ENCODE measurements at regions not wholly inside any gene's neighbourhood (a gene's known extent, or its start where the extent isn't known, plus 50 kb on each side); places are given as distances from the start of the nearest gene placed in this dataset.

DNA sequence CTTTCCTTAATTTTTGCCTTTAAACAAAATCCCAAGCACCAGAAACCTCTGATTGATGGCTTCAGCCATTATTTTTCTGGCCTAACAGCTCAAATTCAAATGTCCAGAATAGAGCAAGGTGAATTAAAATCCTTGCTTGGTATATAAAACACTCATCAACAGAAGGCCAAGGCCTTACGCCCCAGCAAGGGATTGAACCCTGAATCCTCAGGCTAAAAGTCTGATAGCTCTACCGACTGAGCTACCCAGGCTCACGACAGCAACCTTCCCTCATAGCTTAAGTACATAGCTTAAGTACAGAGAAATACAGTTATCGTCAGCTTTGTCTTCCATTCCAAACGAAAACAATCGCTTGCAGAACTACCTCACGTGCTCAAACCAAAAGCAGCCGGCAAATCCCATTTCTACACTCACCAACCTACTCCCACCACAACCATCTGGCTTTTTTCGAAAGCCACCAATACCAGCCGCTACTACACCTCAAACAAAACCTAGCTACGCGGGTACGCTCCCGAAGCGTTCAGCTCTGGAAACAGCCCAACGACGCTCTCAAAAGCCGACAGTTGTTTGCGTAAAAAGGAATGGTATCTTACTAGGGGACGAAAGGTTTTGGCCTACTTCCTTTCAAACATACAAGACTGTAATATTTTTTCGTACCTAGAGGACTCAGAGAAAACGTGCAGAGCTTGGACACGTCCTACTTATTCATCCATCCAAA is 167.5 kb downstream of the GPX5 start:
- Histone ChIP-seq H3K9ac (ENCODE audit: low read depth, low read length) (no peak overlapping the region), H3K4me1 (ENCODE audit: control insufficient read depth, insufficient read depth, low read length) (peaks cover 5% of the 10 kb centered on the region), H3K4me2 (ENCODE audit: low read length) (no peak overlapping the region), H3K27me3 (ENCODE audit: control insufficient read depth, insufficient read depth, low read length) (peaks cover 44% of the 10 kb centered on the region), H3K36me3 (ENCODE audit: insufficient read depth, low read length) (no peaks in the 10 kb centered on the region), H3K4me3 (ENCODE audit: low read length) (no peak overlapping the region), H3K9me3 (replicated peaks; ENCODE audit: low read length) (no peaks in the 10 kb centered on the region)

DNA sequence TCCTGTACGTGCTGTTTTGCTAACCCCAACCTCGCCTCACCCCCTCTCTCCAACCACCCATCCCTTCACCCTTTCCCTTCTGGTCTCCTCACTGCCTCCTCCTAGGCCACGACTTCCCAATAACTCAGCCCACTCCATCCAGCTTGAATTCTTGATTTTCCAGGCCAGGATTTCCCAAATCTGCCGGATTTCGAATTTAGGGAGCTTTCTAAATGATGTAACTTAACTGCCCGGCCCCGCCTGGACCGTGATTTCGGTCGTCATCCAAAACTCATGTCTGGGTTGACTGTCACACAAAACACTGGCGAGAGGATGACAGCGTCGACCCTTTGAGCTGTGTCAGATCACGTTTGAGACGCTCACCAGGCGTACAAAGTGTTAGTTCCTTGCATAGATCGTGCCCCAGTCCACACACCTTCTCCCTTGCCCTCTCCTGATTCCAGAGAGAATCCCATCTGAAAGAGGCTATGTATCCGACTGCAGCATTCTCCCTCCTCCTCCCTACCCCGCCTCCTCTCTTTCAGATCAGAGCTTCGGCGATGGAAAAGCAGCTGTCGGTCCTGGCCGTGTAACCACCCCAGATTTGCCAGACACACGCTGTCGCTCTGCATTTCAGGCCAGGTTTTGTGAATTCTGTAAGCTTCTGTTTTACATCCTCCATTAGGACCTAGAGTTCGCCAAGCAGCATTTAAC is 168.2 kb downstream of the GPX5 start:
- no peaks in the 10 kb centered on the region for H3K36me3 ChIP-seq (ENCODE audit: insufficient read depth, low read length)
- H3K4me2 ChIP-seq (ENCODE audit: low read length), result peak overlapping the region; percentile 15
- H3K9ac ChIP-seq (ENCODE audit: low read depth, low read length), result no peak overlapping the region
- no peak overlapping the region for H3K4me3 ChIP-seq (ENCODE audit: low read length)
- H3K4me1 ChIP-seq (ENCODE audit: control insufficient read depth, insufficient read depth, low read length), result peaks cover 5% of the 10 kb centered on the region
- H3K9me3 ChIP-seq (replicated peaks; ENCODE audit: low read length), result no peaks in the 10 kb centered on the region
- peaks cover 44% of the 10 kb centered on the region for H3K27me3 ChIP-seq (ENCODE audit: control insufficient read depth, insufficient read depth, low read length)

DNA sequence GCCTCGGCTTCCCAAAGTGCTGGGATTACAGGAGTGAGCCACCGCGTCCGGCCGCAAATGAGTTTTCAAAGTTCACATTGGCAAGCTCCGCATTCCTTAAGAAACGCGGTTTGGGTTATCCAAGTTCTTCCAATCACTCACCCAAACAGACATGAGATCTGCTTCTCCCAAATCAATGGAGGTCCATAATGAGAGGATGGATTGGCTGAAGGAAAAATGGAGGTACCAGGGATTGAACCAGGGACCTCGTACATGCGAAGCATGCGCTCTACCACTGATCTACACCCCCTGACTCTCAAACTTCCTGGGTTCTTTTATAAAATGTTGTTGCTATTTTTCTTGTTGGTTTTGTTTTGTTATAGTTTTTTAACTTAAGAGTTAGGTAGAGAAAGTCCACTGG is 170.0 kb downstream of the GPX5 start:
- H3K4me1 ChIP-seq (ENCODE audit: control insufficient read depth, insufficient read depth, low read length), result peaks cover 5% of the 10 kb centered on the region
- H3K9me3 ChIP-seq (replicated peaks; ENCODE audit: low read length), result no peaks in the 10 kb centered on the region
- H3K27me3 ChIP-seq (ENCODE audit: control insufficient read depth, insufficient read depth, low read length), result peaks cover 44% of the 10 kb centered on the region
- H3K4me2 ChIP-seq (ENCODE audit: low read length), result peak overlapping the region; percentile 72
- H3K9ac ChIP-seq (ENCODE audit: low read depth, low read length), result no peak overlapping the region
- no peaks in the 10 kb centered on the region for H3K36me3 ChIP-seq (ENCODE audit: insufficient read depth, low read length)
- peak overlapping the region; percentile 61 for H3K4me3 ChIP-seq (ENCODE audit: low read length)

DNA sequence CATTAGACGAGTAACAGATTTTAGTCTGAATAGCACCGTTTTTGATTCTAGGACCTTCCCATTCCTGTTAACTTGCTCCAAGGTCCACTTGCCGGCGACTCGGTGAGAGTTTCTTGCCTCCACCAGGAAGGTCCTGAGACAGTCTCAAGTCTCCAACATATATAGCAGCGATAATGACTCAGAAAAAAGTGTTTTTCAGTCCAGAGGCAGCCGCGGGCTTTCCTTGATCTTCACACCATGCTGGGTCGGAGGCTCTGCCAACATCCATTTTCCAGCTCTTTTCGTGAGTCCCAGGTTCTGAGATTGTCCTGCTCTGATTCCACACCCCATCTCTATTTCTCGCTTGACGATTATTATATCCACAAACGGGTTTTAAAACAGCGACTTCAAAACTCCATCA is 170.5 kb downstream of the GPX5 start:
- Histone ChIP-seq H3K4me1 (ENCODE audit: control insufficient read depth, insufficient read depth, low read length) (peaks cover 5% of the 10 kb centered on the region), H3K4me2 (ENCODE audit: low read length) (peak overlapping the region; percentile 72), H3K9ac (ENCODE audit: low read depth, low read length) (no peak overlapping the region), H3K36me3 (ENCODE audit: insufficient read depth, low read length) (no peaks in the 10 kb centered on the region), H3K4me3 (ENCODE audit: low read length) (peak overlapping the region; percentile 61), H3K27me3 (ENCODE audit: control insufficient read depth, insufficient read depth, low read length) (peaks cover 44% of the 10 kb centered on the region), H3K9me3 (replicated peaks; ENCODE audit: low read length) (no peaks in the 10 kb centered on the region)

DNA sequence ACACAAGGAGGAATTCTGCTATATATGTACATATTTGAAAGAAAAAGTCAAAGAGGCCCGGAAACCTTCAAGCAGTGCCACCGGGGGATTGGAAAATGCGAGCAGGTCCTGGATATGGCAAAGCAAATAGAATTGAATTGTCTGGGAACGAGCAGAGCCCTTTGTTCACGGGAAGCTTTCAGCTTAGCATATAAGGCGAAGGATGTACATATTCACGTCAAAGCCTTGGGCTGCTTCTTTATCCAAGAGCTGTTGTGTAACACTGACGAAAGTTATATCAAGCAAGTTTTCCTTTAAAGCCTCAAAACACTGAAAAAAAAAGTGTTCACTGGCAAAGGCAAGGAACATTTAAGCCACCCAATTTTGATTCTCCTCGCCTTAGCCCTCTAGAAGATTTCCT is 171.0 kb downstream of the GPX5 start:
- Histone ChIP-seq H3K4me1 (ENCODE audit: control insufficient read depth, insufficient read depth, low read length) (peaks cover 5% of the 10 kb centered on the region), H3K9ac (ENCODE audit: low read depth, low read length) (no peak overlapping the region), H3K4me2 (ENCODE audit: low read length) (peak overlapping the region; percentile 72), H3K4me3 (ENCODE audit: low read length) (peak overlapping the region; percentile 61), H3K9me3 (replicated peaks; ENCODE audit: low read length) (no peaks in the 10 kb centered on the region), H3K27me3 (ENCODE audit: control insufficient read depth, insufficient read depth, low read length) (peaks cover 44% of the 10 kb centered on the region), H3K36me3 (ENCODE audit: insufficient read depth, low read length) (no peaks in the 10 kb centered on the region)

DNA sequence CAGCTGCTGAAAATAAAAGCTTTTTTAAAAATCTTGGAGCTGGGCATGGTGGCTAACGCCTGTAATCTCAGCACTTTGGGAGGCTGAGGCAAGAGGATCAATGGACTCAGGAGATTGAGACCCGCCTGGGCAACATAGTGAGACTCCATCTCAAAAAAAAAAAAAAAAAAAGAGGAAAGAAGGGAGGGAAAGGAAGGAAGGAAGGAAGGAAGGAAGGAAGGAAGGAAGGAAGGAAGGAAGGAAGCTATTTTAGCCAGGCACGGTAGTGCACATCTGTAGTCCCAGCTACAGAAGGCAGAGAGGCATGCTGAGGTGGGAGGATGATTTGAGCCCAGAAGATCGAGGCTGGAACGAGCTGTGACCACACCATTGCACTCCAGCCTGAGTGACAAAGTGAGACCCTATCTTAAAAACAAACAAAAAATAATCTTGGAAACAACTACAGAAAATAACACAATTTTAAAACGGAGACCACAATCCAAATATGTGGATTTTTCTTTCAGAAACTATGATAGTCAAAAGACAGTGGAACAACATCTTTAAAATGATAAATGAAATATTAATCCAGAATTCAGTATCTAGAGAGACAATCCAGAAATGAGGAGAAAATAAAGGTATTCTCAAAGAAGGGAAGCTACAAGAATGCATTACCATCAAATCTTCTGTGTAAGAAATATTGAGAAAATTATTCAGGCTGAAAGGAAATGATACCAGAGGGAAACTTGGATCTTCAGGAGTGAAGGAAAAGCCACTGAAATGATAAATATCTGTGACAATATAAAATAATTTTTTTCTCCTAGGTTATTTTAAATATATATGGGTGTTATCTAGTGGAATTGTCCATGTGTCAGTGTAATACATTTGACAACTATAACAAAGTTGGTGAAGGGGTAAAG is 182.0 kb downstream of the GPX5 start:
- no peaks in the 10 kb centered on the region for H3K36me3 ChIP-seq (ENCODE audit: insufficient read depth, low read length)
- H3K4me2 ChIP-seq (ENCODE audit: low read length), result no peak overlapping the region
- no peak overlapping the region for H3K4me3 ChIP-seq (ENCODE audit: low read length)
- no peaks in the 10 kb centered on the region for H3K9me3 ChIP-seq (replicated peaks; ENCODE audit: low read length)
- H3K4me1 ChIP-seq (ENCODE audit: control insufficient read depth, insufficient read depth, low read length), result peaks cover 7% of the 10 kb centered on the region
- H3K27me3 ChIP-seq (ENCODE audit: control insufficient read depth, insufficient read depth, low read length), result no peaks in the 10 kb centered on the region
- H3K9ac ChIP-seq (ENCODE audit: low read depth, low read length), result no peak overlapping the region

DNA sequence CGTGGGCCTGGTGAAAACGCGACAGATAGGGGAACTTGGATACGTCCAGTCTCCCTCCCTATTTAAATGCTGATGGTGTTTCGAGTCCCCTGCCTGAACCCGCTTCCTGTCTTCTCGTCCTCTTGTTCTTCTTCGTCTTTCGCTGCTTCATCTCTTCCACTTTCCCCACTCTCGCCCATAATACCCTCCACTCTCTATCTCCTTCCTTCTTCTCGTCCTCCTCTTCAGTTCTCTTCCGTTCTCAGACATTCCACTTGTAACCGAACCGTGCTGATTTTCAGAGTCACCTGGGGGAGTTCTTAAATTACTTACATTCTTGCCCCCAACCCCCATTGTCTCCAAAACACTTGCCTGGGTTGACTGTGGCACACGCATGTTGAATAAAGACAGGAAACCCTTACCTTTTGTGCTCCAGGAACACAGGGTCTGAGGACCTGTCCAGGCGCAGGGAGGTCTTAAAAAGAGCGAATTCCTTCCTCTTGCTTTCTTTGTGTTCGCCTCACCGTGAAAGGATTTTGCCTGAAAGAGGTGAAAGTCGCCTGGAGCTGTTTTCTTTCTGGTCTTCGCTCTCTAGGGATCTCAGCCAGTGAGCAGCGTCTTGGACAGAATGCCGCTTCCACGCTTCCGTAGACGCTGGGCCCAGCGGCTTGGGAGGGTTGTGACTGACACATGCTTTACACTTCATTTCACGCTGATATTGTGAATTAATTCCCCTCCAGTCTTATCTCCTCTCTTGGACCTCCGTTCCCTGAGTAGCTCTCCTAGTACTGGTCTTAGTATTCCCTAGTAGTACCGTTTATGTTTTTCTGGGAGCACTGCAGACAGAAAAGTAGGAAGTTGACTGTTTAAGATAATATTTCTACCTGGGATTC is 184.0 kb downstream of the GPX5 start:
- no peaks in the 10 kb centered on the region for H3K9me3 ChIP-seq (replicated peaks; ENCODE audit: low read length)
- H3K4me3 ChIP-seq (ENCODE audit: low read length), result peak overlapping the region; percentile 38
- no peaks in the 10 kb centered on the region for H3K27me3 ChIP-seq (ENCODE audit: control insufficient read depth, insufficient read depth, low read length)
- H3K9ac ChIP-seq (ENCODE audit: low read depth, low read length), result no peak overlapping the region
- peaks cover 7% of the 10 kb centered on the region for H3K4me1 ChIP-seq (ENCODE audit: control insufficient read depth, insufficient read depth, low read length)
- no peaks in the 10 kb centered on the region for H3K36me3 ChIP-seq (ENCODE audit: insufficient read depth, low read length)
- H3K4me2 ChIP-seq (ENCODE audit: low read length), result peak overlapping the region; percentile 67

DNA sequence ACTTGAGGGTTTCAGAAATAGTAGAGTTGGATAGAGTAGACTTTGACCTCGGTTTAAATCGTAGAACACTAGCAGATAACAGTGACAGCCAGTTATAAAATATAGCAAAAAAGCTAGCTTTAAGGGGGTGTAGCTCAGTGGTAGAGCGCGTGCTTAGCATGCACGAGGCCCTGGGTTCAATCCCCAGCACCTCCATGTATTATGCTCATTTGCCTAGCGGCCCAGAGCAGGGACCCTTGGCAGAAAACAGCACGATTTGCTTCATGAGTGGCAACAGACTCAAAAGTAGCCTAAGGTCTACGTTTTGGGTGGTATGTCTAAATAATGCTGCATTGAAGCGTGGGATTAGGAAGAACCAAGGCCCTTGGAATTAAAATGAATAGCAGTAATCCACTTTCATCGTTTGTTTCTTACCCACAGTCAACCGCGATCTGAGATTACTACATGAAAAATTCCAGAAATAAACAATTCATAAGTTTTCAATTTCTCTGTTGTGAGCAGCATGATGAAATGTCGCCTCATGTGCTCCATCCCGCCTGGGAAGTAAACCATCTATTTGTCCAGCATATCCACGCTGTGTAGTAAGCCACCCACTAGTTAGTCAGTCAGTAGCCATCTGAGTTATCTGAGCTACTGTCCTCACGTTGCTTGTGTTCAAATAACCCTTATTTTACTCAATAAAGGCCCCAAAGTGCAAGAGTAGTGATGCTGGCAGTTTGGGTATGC is 184.9 kb downstream of the GPX5 start:
- no peaks in the 10 kb centered on the region for H3K9me3 ChIP-seq (replicated peaks; ENCODE audit: low read length)
- no peak overlapping the region for H3K9ac ChIP-seq (ENCODE audit: low read depth, low read length)
- H3K36me3 ChIP-seq (ENCODE audit: insufficient read depth, low read length), result no peaks in the 10 kb centered on the region
- peak overlapping the region; percentile 67 for H3K4me2 ChIP-seq (ENCODE audit: low read length)
- no peak overlapping the region for H3K4me3 ChIP-seq (ENCODE audit: low read length)
- H3K4me1 ChIP-seq (ENCODE audit: control insufficient read depth, insufficient read depth, low read length), result peaks cover 7% of the 10 kb centered on the region
- no peaks in the 10 kb centered on the region for H3K27me3 ChIP-seq (ENCODE audit: control insufficient read depth, insufficient read depth, low read length)

DNA sequence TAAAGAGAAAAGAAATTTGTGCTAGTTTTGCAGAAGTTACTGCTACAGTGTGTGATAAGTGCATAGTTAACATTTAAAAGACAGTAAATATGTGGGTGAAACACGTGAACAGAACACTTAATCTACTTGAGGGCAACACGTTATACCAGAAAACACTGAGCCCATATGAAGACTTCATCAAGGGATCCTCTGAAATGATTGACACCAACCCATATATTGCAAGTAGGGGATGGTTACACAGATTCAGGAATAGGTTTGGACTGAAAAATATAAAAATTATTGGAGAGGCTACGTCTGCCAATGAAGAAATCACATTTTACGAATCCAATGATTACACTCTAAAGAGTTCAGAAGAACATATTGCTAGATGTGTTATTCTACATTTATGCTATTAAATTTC is 185.6 kb downstream of the GPX5 start:
- no peaks in the 10 kb centered on the region for H3K27me3 ChIP-seq (ENCODE audit: control insufficient read depth, insufficient read depth, low read length)
- H3K4me1 ChIP-seq (ENCODE audit: control insufficient read depth, insufficient read depth, low read length), result peaks cover 7% of the 10 kb centered on the region
- H3K36me3 ChIP-seq (ENCODE audit: insufficient read depth, low read length), result no peaks in the 10 kb centered on the region
- no peak overlapping the region for H3K4me2 ChIP-seq (ENCODE audit: low read length)
- H3K9me3 ChIP-seq (replicated peaks; ENCODE audit: low read length), result no peaks in the 10 kb centered on the region
- no peak overlapping the region for H3K9ac ChIP-seq (ENCODE audit: low read depth, low read length)
- no peak overlapping the region for H3K4me3 ChIP-seq (ENCODE audit: low read length)

DNA sequence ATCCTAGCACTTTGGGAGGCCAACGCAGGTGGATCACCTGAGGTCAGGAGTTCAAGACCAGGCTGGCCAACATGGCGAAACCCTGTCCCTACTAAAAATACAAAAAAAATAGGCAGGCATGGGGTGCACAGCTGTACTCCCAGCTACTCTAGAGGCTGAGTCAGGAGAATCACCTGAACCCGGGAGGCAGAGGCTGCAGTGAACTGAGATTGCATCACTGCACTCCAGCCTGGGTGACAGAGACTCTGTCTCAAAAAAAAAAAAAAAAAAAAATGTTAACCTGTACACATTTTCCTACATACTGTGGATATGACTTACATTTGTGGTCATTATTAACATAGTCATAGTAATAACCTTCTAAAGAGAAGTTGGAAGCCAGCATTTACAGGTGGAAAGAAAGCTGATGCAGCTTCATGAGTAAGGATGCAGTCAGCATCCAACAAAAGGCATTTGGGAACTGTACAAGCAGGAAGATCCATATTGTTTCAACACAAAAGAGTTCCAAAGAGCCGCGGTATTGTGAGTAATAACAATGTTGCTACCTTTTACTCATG is 186.2 kb downstream of the GPX5 start:
- Histone ChIP-seq H3K27me3 (ENCODE audit: control insufficient read depth, insufficient read depth, low read length) (no peaks in the 10 kb centered on the region), H3K4me2 (ENCODE audit: low read length) (no peak overlapping the region)

More for the DNA sequence above, 186.2 kb downstream of the GPX5 start:
- H3K4me3 ChIP-seq (ENCODE audit: low read length), result no peak overlapping the region
- no peaks in the 10 kb centered on the region for H3K9me3 ChIP-seq (replicated peaks; ENCODE audit: low read length)
- no peak overlapping the region for H3K9ac ChIP-seq (ENCODE audit: low read depth, low read length)
- H3K4me1 ChIP-seq (ENCODE audit: control insufficient read depth, insufficient read depth, low read length), result peaks cover 7% of the 10 kb centered on the region
- H3K36me3 ChIP-seq (ENCODE audit: insufficient read depth, low read length), result no peaks in the 10 kb centered on the region
